RKO (cell line): ENCODE measurements at regions not wholly inside any gene's neighbourhood (a gene's known extent, or its start where the extent isn't known, plus 50 kb on each side); places are given as distances from the start of the nearest gene placed in this dataset.
A peak's percentile ranks its signal among the peaks of the same experiment; 100 is the strongest.
"Not testable (repeated sequence)": the region's sequence is repeated elsewhere in the genome, so short reads cannot be mapped to it uniquely, and the experiment has no call there.

Experiments
- DNase-seq: peaks from one replicate; pipeline ENCODE4 v3.0.0-alpha.2; 2016; ENCODE audit warnings: low spot score

DNA sequence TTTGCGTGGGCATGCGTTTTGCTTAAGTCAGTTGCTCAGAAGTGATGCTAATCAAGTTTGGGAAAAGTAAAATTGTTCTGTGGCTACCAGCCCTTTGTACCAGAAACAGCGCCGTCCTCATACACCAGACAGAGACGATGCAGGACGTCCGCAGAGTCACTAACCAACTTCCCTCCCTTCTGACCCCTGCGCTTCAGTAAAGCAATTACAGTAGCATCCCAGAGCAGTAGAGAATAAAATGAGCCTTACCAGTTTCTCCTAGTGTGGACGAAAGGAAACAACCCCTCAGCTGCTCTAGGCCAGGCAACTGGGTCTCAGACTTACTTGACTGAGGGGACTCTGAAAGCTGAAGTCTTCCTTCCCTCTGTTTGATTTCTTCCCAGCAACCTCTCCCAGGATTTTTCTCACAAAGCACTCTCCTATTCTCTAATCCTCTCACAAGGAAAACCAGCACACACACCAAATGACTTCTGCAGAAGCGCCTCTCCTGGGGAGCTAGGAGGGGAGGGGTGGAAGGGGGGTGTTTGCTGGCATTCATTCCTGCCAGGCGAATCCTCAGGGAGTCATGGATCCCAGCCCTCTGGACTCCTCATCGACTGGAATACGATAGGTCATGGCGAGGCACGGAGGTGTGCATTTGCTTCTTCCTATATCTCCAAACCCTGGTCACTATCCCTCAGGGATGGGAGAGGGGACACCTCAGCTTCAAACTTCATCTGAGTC, 56.0 kb upstream of the MID1 start:
- no peak for DNase-seq

- DNase-seq, result no peak
Observed at GRCh38 chrX:10677490-10677889, 57.1 kb upstream of the MID1 start.

- no peak for DNase-seq
Observed at GRCh38 chrX:10679387-10679786, 59.0 kb upstream of the MID1 start.

GRCh38 chrX:10681167-10681566, 60.8 kb upstream of the MID1 start:
- DNase-seq, result no peak

GRCh38 chrX:10683631-10684030, 63.2 kb upstream of the MID1 start:
- not testable (repeated sequence) for DNase-seq

- no peak for DNase-seq
Observed at GRCh38 chrX:10685923-10686595, 65.7 kb upstream of the MID1 start.

- DNase-seq, result not testable (repeated sequence)
Observed at GRCh38 chrX:10691751-10692150, 71.4 kb upstream of the MID1 start.

- no peak for DNase-seq
Observed at GRCh38 chrX:10697616-10698317, 77.4 kb upstream of the MID1 start.

DNA sequence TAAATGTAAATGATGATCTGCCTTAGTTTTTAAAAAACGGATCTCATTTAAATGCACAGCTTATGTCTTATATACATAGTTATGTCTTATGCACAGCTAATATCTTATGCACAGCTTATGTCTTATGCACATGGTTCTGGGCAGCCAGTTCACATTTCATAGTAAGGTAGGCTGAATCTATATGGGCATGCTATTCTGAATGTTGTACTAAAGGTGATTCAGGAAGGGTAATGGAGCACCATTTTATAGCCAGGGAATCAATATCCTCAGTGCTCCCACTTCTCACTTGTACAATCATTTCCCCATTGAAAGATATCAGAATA, 77.9 kb upstream of the MID1 start:
- no peak for DNase-seq

- DNase-seq, result no peak
Observed at GRCh38 chrX:10702031-10702430, 81.6 kb upstream of the MID1 start.

- DNase-seq, result not testable (repeated sequence)
Observed at GRCh38 chrX:10706342-10706741, 86.0 kb upstream of the MID1 start.

GRCh38 chrX:10707773-10708172, 87.4 kb upstream of the MID1 start:
- no peak for DNase-seq

GRCh38 chrX:10709276-10709675, 88.9 kb upstream of the MID1 start:
- no peak for DNase-seq

GRCh38 chrX:10714531-10714930, 94.1 kb upstream of the MID1 start:
- no peak for DNase-seq

DNA sequence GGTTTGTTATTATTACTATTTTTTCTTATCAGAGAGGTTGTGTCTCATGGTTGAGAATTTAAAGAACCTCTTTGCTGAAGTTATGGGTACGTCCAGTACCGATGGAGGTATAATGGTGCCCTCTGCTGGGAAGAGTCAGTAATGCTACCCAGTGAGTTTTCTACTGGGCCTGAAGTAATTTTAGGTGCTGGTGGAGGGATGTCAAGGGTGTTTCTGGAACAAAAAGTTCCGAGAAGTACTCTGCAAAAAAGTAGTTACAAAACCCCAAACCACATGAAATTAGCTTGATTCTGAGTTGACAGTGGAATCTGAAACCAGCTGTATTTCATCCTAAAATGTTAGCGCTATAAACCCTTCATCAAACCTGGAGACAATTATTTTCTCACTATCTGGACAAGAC, 102.5 kb upstream of the MID1 start:
- peak; percentile 43 for DNase-seq

DNA sequence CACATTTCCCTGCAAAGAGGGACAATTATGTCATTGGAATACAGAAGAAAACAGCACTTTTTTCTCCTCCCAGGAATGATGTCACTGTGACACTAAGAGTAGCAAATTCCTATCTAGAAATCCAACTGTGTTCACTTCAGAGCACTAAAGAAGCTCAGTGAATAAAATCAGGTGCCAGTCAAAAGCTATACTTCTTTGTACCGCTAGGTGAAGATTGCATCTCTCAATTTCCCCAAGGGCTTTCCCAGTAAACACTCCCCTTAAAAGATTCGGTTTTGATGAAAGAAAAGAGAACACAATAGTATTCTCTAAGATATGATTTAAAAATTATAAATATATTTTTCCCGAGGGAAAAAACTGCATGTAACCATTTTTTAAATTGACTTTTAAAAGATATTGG, 104.7 kb upstream of the MID1 start:
- peak; percentile 54 for DNase-seq

GRCh38 chrX:10726647-10727046, 106.3 kb upstream of the MID1 start:
- no peak for DNase-seq

- no peak for DNase-seq
Observed at GRCh38 chrX:10728806-10729389, 108.5 kb upstream of the MID1 start.

DNA sequence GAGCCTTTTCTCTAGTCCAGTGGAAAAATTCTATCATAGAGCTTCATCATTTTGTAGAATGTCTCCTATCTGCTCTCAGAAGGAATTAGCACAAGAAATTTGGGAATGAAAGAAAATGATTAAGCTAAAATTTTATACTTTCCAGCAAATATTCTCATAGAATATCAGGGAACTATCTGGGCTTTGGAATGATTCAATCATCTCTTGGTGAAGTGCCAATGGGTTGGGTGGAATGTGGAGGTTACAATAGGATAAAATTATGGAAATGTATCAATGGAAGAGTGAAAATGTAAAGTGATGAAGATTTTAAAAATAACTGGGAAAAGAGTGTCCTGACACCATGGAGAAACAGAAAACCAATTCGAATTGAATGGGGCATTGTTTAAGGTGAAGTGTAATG, 119.0 kb upstream of the MID1 start:
- DNase-seq, result no peak

DNA sequence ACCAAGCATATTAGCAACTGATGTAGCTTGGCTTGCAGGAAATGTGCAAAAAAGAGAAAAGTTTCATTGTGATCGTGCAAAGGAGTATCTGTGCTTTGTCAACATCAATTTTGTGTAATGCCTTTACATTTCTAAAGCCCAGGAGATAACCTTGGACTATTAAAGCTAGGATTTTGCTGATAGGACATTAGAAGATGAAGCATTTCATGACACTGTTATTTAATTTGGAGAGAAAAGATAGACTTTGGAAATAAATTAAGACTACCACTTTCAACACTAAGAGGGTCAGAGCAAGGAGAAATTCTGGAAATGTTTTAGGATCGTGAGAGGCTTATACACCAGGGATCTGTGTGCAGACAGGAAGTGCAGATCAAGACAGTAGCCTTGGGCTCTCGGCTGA, 120.6 kb upstream of the MID1 start:
- no peak for DNase-seq

DNA sequence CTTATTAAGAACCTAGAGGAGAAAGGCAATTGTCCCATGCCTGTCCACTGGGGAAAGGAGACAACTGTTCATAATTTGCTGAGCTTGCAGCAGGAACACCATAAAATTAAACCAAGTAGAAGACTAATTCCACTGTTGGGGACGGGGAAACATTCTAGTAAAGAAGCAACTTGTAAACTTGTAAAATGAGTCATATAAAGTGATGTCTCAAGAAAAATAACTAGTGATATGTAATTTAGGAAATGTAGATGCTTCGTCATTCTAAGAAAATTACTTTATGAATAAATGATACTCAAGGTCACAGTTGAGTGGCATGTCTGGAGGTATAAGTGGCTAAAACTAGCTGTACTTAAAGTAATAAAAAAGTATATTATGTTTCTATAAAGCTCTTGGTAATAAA, 121.2 kb upstream of the MID1 start:
- no peak for DNase-seq

- no peak for DNase-seq
Observed at GRCh38 chrX:10743476-10743875, 123.1 kb upstream of the MID1 start.

DNA sequence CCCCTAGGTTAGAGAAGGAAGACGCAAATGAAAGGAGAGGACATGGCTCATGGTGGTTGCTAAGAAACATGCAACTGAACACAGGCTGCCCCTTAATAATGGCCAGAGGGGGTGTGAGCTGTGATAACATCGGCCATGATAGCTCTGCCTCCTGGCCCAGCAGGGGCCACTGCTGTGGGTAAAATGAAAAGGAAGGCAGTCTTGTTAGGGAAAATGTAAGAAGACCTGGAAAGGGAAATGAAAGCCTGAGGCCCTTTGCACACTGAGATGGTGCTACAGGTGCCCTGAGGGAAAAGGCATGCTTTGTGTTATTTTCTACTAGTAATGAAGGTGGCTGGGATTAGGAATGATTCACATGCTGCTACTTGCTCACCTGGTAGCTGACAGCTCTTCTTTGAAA, 123.6 kb upstream of the MID1 start:
- DNase-seq, result no peak
